NCI-H2081 (cell line): ENCODE measurements at regions not wholly inside any gene's neighbourhood (a gene's known extent, or its start where the extent isn't known, plus 50 kb on each side); places are given as distances from the start of the nearest gene placed in this dataset.

ENCODE experiments used
- DNase-seq, 2 experiments: peaks; one replicate each; lab custom pipeline; 2025; lab: John Stamatoyannopoulos, UW

- DNase-seq, result no peak
These were observed 178.6 kb downstream of the MYCN start for GRCh38 chr2:16118611-16119590.

- DNase-seq, result no peak
These were observed 177.7 kb downstream of the MYCN start for GRCh38 chr2:16117791-16118610.

GRCh38 chr2:16117021-16117700 is 176.8 kb downstream of the MYCN start:
- DNase-seq, result no peak

GRCh38 chr2:16115881-16116830 is 175.8 kb downstream of the MYCN start:
- no peak for DNase-seq

GRCh38 chr2:16115291-16115690 is 174.9 kb downstream of the MYCN start:
- no peak for DNase-seq

GRCh38 chr2:16114836-16115235 is 174.5 kb downstream of the MYCN start:
- no peak for DNase-seq

- no peak for DNase-seq
These were observed 173.7 kb downstream of the MYCN start for GRCh38 chr2:16114070-16114469.

- DNase-seq, result no peak
These were observed 173.2 kb downstream of the MYCN start for GRCh38 chr2:16113568-16113967.

GRCh38 chr2:16112972-16113560 is 172.7 kb downstream of the MYCN start:
- no peak for DNase-seq

GRCh38 chr2:16112251-16112971 is 172.1 kb downstream of the MYCN start:
- no peak for DNase-seq

- DNase-seq, result no peak
These were observed 171.5 kb downstream of the MYCN start for GRCh38 chr2:16111838-16112210.

GRCh38 chr2:16109821-16110310 is 169.5 kb downstream of the MYCN start:
- no peak for DNase-seq

GRCh38 chr2:16109368-16109820 is 169.0 kb downstream of the MYCN start:
- no peak for DNase-seq

- no peak for DNase-seq
These were observed 166.9 kb downstream of the MYCN start for GRCh38 chr2:16107246-16107645.

GRCh38 chr2:16106619-16107018 is 166.3 kb downstream of the MYCN start:
- no peak for DNase-seq

- no peak for DNase-seq
These were observed 165.4 kb downstream of the MYCN start for GRCh38 chr2:16105669-16106281.

GRCh38 chr2:16104949-16105668 is 164.8 kb downstream of the MYCN start:
- no peak for DNase-seq

- DNase-seq, result no peak
These were observed 164.1 kb downstream of the MYCN start for GRCh38 chr2:16104315-16104948.
